Progenitor cell of endocrine pancreas (in vitro differentiated cells): ENCODE measurements at regions not wholly inside any gene's neighbourhood (a gene's known extent, or its start where the extent isn't known, plus 50 kb on each side); places are given as distances from the start of the nearest gene placed in this dataset.

Source experiments
- DNase-seq: peaks from one replicate; pipeline ENCODE4 v3.0.0; 2021; ENCODE audit warnings: low spot score; ENCODE audit not compliant: unreplicated experiment
- H3K27ac Mint-ChIP-seq: 2 replicates; pipeline ENCODE4 v1.8.0; 2021; ENCODE audit warnings: mild to moderate bottlenecking, moderate library complexity, mixed read lengths
- H3K27me3 Mint-ChIP-seq: 2 replicates; pipeline ENCODE4 v1.8.0; 2021; ENCODE audit warnings: mixed read lengths
- H3K36me3 Mint-ChIP-seq: 2 replicates; pipeline ENCODE4 v1.8.0; 2022; ENCODE audit warnings: mixed read lengths; ENCODE audit not compliant: insufficient read depth
- H3K4me1 Mint-ChIP-seq: 2 replicates; pipeline ENCODE4 v1.8.0; 2021; ENCODE audit warnings: low read depth, mixed read lengths
- H3K4me3 Mint-ChIP-seq: 2 replicates; pipeline ENCODE4 v1.8.0; 2021; ENCODE audit warnings: low read depth, mild to moderate bottlenecking, moderate library complexity, mixed read lengths
- H3K9me3 Mint-ChIP-seq: 2 replicates; pipeline ENCODE4 v1.8.0; 2021; ENCODE audit warnings: low read depth, mixed read lengths
- TF ChIP-seq, protein P1 (sequence below): fragments of 200-600 bp; sonication (generic); IDR thresholded peaks from one replicate; pipeline ENCODE4 v1.5.0; 2021; ENCODE audit warnings: antibody characterized with exemption, mild to moderate bottlenecking; ENCODE audit not compliant: unreplicated experiment

DNA sequence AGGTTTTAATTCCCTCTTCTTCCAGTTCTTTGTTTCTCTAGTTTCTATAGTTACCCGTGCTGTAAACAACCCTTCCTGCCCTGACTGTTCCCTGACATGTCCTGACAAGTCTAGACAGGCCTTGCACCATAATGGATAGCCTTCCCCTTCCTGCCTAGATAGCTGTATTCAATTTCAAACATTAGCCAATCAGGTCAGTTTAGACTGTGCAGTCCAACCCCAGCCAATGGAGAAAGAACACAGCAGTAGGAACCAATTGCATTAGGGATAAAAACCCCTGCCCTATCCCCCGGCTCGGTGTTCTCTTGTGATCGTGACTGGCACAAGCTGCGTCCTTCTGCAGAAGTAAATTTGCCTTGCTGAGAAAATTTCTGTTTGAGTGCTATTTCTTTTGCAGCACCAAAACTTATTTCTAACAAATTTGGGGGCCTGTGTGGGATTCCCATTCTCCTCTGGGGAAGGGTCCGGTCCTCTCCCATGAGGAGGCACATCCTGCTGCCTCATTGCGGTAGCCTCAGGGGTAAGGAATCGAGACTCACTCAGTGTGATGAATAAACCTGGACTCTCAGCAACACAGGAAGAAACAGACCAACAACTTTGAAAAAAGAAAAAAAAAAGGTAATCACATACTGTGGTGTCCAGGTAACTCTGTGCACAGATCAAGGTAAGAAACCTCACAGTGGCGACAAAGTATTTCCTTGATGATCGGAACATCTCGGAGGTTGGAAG lies 248.7 kb upstream of the ECI2 start:
- no peak for DNase-seq
- TF ChIP-seq, protein P1, sequence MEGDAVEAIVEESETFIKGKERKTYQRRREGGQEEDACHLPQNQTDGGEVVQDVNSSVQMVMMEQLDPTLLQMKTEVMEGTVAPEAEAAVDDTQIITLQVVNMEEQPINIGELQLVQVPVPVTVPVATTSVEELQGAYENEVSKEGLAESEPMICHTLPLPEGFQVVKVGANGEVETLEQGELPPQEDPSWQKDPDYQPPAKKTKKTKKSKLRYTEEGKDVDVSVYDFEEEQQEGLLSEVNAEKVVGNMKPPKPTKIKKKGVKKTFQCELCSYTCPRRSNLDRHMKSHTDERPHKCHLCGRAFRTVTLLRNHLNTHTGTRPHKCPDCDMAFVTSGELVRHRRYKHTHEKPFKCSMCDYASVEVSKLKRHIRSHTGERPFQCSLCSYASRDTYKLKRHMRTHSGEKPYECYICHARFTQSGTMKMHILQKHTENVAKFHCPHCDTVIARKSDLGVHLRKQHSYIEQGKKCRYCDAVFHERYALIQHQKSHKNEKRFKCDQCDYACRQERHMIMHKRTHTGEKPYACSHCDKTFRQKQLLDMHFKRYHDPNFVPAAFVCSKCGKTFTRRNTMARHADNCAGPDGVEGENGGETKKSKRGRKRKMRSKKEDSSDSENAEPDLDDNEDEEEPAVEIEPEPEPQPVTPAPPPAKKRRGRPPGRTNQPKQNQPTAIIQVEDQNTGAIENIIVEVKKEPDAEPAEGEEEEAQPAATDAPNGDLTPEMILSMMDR = no peak
- no peaks in the 10 kb centered on the region for H3K4me1 Mint-ChIP-seq
- H3K4me3 Mint-ChIP-seq = no peak overlapping the region
- H3K9me3 Mint-ChIP-seq = peaks cover 23% of the 10 kb centered on the region
- no peaks in the 10 kb centered on the region for H3K36me3 Mint-ChIP-seq
- peaks cover 4% of the 10 kb centered on the region for H3K27me3 Mint-ChIP-seq
- H3K27ac Mint-ChIP-seq = no peak overlapping the region

DNA sequence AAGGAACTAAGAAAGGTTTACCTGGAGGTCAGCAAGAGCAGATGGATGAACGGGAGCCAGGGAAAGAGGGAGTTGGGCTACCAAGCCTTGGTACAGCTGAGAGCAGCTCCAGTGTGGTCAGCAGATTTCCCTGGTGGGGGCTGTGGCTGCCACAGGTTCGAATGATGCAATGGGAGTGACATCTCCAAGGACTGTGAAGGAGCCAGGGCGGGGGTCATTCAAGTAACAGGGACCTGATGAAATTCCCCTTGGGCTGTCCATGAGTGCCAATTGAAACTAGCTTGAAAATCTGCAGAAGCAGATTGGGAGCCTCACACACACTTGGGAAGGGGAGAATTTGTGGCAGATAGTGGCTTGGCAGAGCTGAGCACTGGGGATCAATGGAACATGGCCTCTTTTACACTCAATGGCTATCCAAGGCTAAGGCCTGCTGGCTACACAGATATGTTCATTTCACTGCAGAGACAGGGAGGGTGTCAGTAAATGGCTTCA lies 247.0 kb upstream of the ECI2 start:
- H3K4me1 Mint-ChIP-seq = no peaks in the 10 kb centered on the region
- no peak overlapping the region for H3K27ac Mint-ChIP-seq
- peaks cover 23% of the 10 kb centered on the region for H3K9me3 Mint-ChIP-seq
- no peak for DNase-seq
- H3K27me3 Mint-ChIP-seq = peaks cover 8% of the 10 kb centered on the region
- no peak overlapping the region for H3K4me3 Mint-ChIP-seq
- H3K36me3 Mint-ChIP-seq = no peaks in the 10 kb centered on the region
- TF ChIP-seq, protein P1 = no peak

DNA sequence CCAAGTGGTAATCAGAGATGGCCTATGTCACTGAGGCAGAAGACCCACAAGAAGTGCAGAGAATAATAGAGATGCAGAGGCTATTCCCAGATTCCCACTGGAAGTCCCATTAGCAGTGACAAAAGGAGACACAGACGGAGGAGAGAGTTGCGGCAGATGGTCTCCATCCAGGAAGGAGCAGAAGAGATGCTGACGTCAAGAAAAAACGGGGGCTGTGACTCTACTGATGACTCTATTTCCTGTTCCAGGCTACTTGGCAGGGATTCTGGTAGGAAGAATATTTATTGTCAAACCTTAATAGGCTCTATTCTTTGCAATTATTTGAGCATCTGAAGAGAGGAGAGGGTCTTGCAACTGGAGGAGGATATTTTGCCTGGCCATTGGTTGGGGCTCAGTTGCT lies 246.0 kb upstream of the ECI2 start:
- no peak for DNase-seq
- no peaks in the 10 kb centered on the region for H3K4me1 Mint-ChIP-seq
- H3K4me3 Mint-ChIP-seq = no peak overlapping the region
- no peaks in the 10 kb centered on the region for H3K36me3 Mint-ChIP-seq
- TF ChIP-seq, protein P1 = no peak
- peaks cover 23% of the 10 kb centered on the region for H3K9me3 Mint-ChIP-seq
- H3K27me3 Mint-ChIP-seq = peaks cover 11% of the 10 kb centered on the region
- no peak overlapping the region for H3K27ac Mint-ChIP-seq

DNA sequence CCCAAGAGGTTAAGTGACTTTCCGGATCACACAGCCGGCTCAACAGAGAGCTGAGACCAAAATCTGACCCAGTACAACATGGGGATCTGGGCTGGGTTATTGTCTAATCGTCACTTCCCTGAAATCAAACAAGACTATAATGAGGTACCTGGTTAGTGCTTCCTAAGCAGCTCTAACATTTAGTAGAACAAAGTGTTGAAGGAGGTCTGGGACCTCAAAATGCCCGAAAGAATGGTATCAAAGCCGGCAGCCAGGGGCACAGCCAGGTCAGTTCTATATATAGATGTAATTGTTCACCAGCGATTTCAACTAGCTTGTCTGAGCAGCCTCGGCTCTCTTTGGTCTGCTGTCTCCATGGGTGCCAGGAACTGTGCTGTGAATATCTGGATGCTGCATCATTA lies 245.5 kb upstream of the ECI2 start:
- Mint-ChIP-seq H3K4me1 (no peaks in the 10 kb centered on the region), H3K9me3 (peaks cover 23% of the 10 kb centered on the region), H3K27me3 (peaks cover 11% of the 10 kb centered on the region), H3K4me3 (no peak overlapping the region), H3K27ac (no peak overlapping the region), H3K36me3 (no peaks in the 10 kb centered on the region)
- TF ChIP-seq, protein P1 = no peak
- no peak for DNase-seq

DNA sequence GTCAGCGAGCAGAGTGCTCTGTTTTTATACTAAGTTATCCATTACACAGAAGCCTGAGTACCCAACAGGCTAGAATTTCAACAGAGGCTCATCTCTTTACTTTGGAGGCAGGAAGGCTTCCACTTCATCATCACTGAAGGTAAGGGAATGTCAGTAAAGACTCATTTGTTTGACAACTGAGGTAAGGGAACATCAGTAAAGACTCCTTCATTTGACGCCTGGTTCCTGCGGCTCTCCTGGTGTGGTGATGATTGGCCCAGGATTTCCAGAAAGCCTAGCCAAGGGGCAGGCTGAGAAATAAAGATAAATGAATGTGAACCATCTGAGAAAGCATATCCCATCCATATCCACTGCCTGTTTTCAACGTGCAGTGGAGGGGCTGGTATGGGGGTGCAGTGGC lies 244.6 kb upstream of the ECI2 start:
- Mint-ChIP-seq H3K27me3 (peaks cover 11% of the 10 kb centered on the region), H3K27ac (no peak overlapping the region), H3K4me1 (no peaks in the 10 kb centered on the region), H3K4me3 (no peak overlapping the region), H3K9me3 (peaks cover 23% of the 10 kb centered on the region), H3K36me3 (no peaks in the 10 kb centered on the region)
- TF ChIP-seq, protein P1 = no peak
- DNase-seq = no peak
